ENCODE measurements at regions not wholly inside any gene's neighbourhood (a gene's known extent, or its start where the extent isn't known, plus 50 kb on each side); places are given as distances from the start of the nearest gene placed in this dataset.

DNA sequence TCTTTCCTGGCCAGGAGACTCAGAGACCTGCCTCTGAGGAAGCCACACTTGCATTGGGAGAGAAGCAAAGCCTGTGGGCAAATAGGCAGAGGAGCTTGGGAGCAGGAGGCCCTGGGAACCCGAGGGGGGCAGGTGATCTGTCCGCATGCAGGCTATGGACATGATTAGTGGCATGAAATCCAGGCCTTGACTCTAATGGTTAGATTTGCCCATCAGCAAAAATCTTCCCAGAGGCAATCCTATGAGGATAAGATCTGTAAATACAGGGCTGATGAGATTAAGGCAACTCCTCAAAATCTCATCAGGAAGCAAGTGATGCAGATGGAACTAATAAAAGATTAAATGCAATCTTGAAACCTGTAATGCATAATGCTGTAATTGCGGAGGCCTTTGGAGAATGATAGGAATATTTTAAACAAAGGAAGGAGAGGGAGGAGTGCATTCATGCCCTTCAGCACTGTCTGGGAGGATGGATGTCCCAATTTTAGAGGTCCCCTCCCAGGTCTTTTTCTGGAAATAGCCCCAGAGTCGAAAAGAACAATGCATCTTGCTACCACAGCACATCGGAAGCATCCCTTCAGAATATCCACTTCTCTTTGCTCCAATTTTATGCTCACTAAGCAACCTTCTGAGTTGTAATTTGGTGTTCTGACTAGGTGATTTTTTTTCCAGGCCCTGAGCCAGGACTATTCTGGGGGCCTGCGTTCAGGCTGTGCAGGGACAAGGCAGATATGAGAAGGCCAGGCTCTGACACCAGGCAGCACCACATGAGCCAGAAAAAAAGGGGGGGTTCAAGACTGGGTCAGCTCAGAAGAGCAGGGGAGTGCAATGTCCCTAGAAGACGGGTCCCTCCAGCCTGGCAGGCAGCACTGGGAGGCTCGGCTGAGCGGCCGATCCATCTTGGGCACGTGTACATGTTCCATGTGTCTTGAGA lies 66.5 kb downstream of the MED10 start:
- intact Hi-C loops (cut with micrococcal nuclease) = no loop called here
- Histone ChIP-seq H3K27ac (ENCODE audit: low read length) (no peak overlapping the region), H3K4me3 (ENCODE audit: low read length) (no peak overlapping the region), H3K36me3 (ENCODE audit: control insufficient read depth, insufficient read depth, low read length) (no peaks in the 10 kb centered on the region), H3K9me3 (ENCODE audit: control insufficient read depth, insufficient read depth, low read length) (no peaks in the 10 kb centered on the region), H3K4me1 (ENCODE audit: control insufficient read depth, insufficient read depth, low read length) (no peaks in the 10 kb centered on the region), H3K27me3 (ENCODE audit: control insufficient read depth, insufficient read depth, low read length) (no peaks in the 10 kb centered on the region)
- H3K4me1 Mint-ChIP-seq = no peaks in the 10 kb centered on the region
- TF ChIP-seq, protein P1, sequence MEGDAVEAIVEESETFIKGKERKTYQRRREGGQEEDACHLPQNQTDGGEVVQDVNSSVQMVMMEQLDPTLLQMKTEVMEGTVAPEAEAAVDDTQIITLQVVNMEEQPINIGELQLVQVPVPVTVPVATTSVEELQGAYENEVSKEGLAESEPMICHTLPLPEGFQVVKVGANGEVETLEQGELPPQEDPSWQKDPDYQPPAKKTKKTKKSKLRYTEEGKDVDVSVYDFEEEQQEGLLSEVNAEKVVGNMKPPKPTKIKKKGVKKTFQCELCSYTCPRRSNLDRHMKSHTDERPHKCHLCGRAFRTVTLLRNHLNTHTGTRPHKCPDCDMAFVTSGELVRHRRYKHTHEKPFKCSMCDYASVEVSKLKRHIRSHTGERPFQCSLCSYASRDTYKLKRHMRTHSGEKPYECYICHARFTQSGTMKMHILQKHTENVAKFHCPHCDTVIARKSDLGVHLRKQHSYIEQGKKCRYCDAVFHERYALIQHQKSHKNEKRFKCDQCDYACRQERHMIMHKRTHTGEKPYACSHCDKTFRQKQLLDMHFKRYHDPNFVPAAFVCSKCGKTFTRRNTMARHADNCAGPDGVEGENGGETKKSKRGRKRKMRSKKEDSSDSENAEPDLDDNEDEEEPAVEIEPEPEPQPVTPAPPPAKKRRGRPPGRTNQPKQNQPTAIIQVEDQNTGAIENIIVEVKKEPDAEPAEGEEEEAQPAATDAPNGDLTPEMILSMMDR (IDR thresholded peaks at IDR 0.05) = no peak
- H3K27me3 Mint-ChIP-seq (ENCODE audit: low read depth in 2 of 2) = peaks cover 3 to 13% of the 10 kb centered on the region in 2 donors
- WGBS (ENCODE audit: insufficient coverage) = 85% methylated on average over 11 of the region's 11 CpGs
- no peaks in the 10 kb centered on the region for H3K36me3 Mint-ChIP-seq
- no peak overlapping the region for H3K4me3 Mint-ChIP-seq
- no peak for DNase-seq
- H3K27ac Mint-ChIP-seq = no peak overlapping the region
- H3K9me3 Mint-ChIP-seq = no peaks in the 10 kb centered on the region
- ATAC-seq = no peak

DNA sequence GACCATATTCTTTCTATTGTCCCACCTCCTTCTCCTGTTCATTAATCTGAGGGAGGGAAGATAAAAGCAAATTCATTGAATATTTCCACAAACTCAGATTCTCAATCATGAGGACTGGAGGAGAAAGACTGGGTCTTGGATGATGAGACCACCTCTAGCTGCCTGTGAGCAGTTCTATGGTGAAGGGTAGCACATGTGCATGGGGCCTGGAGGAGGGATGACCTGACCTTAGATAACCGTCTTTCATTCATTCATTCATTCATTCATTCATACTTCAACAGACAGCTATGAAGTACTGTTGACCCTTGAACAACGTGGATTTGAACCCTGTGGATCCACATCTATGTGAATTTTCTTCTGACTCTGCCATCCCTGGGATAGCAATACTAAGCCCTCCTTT lies 68.4 kb downstream of the MED10 start:
- no peak overlapping the region for H3K4me3 ChIP-seq (ENCODE audit: low read length)
- H3K27me3 ChIP-seq (ENCODE audit: control insufficient read depth, insufficient read depth, low read length) = no peaks in the 10 kb centered on the region
- Mint-ChIP-seq H3K9me3 (no peaks in the 10 kb centered on the region), H3K4me3 (no peak overlapping the region), H3K36me3 (no peaks in the 10 kb centered on the region), H3K4me1 (no peaks in the 10 kb centered on the region), H3K27ac (no peak overlapping the region), H3K27me3 (ENCODE audit: low read depth in 2 of 2) (peaks cover 3 to 11% of the 10 kb centered on the region in 2 donors)
- H3K4me1 ChIP-seq (ENCODE audit: control insufficient read depth, insufficient read depth, low read length) = no peaks in the 10 kb centered on the region
- TF ChIP-seq, protein P1 (IDR thresholded peaks at IDR 0.05) = no peak
- no peaks in the 10 kb centered on the region for H3K36me3 ChIP-seq (ENCODE audit: control insufficient read depth, insufficient read depth, low read length)
- intact Hi-C loops (cut with micrococcal nuclease) = no loop called here
- H3K9me3 ChIP-seq (ENCODE audit: control insufficient read depth, insufficient read depth, low read length) = no peaks in the 10 kb centered on the region
- ATAC-seq (no peak), DNase-seq (no peak)
- no peak overlapping the region for H3K27ac ChIP-seq (ENCODE audit: low read length)
- 44% methylated on average over 2 of the region's 2 CpGs for WGBS (ENCODE audit: insufficient coverage)

DNA sequence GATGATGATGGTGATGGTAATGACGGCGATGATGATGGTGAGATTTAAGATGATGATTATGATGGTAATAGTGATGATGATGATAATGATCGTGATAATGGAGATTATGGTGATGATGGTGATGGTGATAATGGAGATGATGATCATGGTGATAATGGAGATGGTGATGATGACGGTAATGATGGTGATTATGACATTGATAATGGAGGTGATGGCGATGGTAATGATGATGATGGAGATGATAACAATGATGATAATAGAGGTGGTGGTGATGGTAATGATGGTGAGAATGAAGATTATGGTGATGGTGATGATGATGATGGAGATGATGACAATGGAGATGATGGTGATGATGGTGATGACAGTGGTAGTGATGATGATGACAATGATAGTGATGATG lies 69.7 kb downstream of the MED10 start:
- H3K27ac ChIP-seq (ENCODE audit: low read length) = no peak overlapping the region
- no peak overlapping the region for H3K4me3 ChIP-seq (ENCODE audit: low read length)
- 87% methylated on average over 5 of the region's 5 CpGs for WGBS (ENCODE audit: insufficient coverage)
- no peaks in the 10 kb centered on the region for H3K4me1 ChIP-seq (ENCODE audit: control insufficient read depth, insufficient read depth, low read length)
- intact Hi-C loops (cut with micrococcal nuclease) = no loop called here
- H3K9me3 ChIP-seq (ENCODE audit: control insufficient read depth, insufficient read depth, low read length) = no peaks in the 10 kb centered on the region
- H3K36me3 ChIP-seq (ENCODE audit: control insufficient read depth, insufficient read depth, low read length) = no peaks in the 10 kb centered on the region
- no peaks in the 10 kb centered on the region for H3K36me3 Mint-ChIP-seq
- TF ChIP-seq, protein P1 (IDR thresholded peaks at IDR 0.05) = no peak
- no peak for DNase-seq
- H3K27me3 Mint-ChIP-seq (ENCODE audit: low read depth in 2 of 2) = peaks cover 0 to 3% of the 10 kb centered on the region in 2 donors
- H3K27me3 ChIP-seq (ENCODE audit: control insufficient read depth, insufficient read depth, low read length) = no peaks in the 10 kb centered on the region
- H3K4me1 Mint-ChIP-seq = no peaks in the 10 kb centered on the region
- H3K4me3 Mint-ChIP-seq = no peak overlapping the region
- H3K27ac Mint-ChIP-seq = no peak overlapping the region
- H3K9me3 Mint-ChIP-seq = no peaks in the 10 kb centered on the region
- ATAC-seq = no peak
